AG09319 (cell line): ENCODE measurements at regions not wholly inside any gene's neighbourhood (a gene's known extent, or its start where the extent isn't known, plus 50 kb on each side); places are given as distances from the start of the nearest gene placed in this dataset.
"Not testable (repeated sequence)": the region's sequence is repeated elsewhere in the genome, so short reads cannot be mapped to it uniquely, and the experiment has no call there.

Source experiments
- DNase-seq: peaks from one replicate; pipeline ENCODE4 v3.0.0-alpha.2; 2010; ENCODE audit warnings: low read depth; ENCODE audit errors: extremely low read depth
- TF ChIP-seq, protein P1 (sequence below): IDR thresholded peaks from 2 replicates; pipeline ENCODE4 v1.5.1; 2011; ENCODE audit warnings: low read depth, mild to moderate bottlenecking, inconsistent platforms, low read length, moderate library complexity

DNA sequence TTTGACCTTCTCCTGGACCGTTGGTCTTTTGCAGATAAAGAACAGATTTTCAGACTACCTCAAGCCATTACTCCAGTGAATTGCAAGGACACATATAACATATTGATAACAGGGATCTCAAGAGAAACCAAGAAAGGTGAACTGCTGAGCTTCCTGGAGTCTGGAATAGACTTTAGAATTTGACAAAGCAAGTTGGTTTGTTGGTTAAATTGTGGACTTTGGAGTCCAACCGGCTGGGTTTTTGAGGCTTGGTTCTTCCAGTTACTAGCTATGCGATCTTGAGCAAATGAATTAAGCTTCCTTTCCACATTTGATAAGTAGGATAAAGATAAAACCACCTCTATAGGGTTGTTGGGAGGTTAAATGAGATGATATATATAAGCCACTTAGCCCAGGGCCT lies 233.1 kb downstream of the SHQ1 start:
- TF ChIP-seq, protein P1, sequence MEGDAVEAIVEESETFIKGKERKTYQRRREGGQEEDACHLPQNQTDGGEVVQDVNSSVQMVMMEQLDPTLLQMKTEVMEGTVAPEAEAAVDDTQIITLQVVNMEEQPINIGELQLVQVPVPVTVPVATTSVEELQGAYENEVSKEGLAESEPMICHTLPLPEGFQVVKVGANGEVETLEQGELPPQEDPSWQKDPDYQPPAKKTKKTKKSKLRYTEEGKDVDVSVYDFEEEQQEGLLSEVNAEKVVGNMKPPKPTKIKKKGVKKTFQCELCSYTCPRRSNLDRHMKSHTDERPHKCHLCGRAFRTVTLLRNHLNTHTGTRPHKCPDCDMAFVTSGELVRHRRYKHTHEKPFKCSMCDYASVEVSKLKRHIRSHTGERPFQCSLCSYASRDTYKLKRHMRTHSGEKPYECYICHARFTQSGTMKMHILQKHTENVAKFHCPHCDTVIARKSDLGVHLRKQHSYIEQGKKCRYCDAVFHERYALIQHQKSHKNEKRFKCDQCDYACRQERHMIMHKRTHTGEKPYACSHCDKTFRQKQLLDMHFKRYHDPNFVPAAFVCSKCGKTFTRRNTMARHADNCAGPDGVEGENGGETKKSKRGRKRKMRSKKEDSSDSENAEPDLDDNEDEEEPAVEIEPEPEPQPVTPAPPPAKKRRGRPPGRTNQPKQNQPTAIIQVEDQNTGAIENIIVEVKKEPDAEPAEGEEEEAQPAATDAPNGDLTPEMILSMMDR: no peak
- no peak for DNase-seq

DNA sequence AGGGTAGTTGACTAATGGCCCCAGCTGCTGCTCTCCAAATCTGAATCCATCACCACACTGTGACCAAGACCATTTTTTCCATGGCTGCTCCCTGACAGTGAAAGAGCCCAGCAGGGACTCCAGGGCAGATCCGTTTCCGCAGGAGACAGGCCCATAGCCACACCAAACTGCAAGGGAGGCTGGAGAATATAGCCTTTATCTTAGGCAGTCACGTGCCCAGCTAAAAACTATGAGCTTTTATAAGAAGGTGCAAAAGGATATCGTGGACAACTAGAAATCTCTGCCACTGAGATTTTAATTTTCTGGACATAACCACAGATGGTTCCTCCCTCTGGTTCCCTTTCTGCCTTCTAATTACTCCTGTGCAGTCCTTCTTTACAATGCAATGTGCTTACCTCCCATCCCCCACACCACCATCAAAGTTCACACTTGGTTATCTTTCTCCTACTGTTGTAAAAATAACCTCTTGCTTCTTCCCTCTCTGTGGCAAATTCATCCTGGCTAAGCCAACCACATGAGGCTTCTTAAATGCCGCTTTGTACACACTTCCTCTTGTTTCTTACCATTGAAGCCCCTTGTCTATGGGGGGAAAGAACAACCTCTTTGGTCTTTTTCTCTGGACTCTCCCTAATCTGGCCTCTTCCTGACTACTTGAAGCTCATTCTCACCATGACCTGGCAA lies 233.7 kb downstream of the SHQ1 start:
- DNase-seq: no peak
- TF ChIP-seq, protein P1: no peak

DNA sequence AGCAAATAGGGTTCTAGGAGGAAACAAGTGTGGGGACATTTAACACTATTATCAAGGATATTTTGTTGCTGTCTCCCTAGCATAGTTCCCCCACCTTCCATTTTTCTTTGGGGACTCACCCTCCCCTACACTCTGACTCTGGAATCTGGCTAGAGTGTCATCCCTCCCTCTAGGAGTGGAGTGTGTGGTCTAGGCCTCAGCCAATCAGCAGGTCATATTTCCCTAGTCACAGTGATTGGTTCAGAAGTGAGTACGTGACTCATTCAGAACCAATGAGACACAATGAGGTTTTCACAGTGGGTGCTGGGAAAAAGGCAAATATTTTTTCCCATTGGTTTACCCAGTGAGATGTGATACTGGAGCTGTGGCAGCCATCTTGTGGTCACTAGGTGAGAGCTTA lies 234.4 kb downstream of the SHQ1 start:
- TF ChIP-seq, protein P1: no peak
- DNase-seq: no peak

DNA sequence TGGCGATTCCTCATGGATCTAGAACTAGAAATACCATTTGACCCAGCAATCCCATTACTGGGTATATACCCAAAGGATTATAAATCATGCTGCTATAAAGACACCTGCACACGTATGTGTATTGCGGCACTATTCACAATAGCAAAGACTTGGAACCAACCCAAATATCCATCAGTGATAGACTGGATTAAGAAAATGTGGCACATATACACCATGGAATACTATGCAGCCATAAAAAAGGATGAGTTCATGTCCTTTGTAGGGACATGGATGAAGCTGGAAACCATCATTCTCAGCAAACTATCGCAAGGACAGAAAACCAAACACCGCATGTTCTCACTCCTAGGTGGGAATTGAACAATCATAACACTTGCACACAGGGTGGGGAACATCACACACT lies 239.1 kb downstream of the SHQ1 start:
- DNase-seq: not testable (repeated sequence)

DNA sequence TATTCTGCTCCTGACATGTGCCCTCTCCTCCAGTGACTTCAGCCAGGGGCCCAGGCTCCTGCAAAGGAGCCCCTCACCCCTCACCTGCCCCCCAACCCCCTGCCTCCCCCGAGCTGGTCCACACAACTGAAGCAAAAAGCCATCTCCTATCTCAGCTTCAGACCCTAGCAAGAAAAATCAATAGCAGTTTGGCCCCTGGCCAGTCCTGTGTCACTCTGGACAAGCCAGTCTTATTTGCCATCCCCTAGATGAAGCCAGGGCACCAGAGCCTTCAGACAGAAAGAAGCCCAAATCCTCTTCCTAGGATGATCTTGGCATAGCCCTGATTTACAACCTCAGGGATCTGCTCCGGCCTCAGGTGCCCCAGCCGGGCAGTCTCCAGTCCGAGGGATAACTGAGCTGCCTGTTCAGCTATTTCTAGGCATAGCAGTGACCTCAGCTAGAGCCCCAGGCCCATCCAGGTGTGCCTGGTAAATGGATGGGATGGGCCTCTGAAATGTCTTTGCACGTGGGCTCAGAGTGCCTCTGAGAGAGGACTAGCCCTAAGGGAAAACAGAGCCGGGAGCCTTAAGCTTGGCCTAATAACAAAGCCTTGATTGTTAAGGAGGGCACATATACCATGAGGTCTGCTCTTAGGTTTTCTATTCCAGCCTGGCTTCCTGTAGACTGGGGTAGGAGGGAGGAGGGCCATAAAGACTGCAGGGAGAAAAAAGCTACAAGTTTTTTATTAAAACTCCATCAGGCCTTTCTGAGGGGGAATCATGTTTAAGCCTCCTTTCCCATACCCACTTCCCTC lies 242.0 kb downstream of the SHQ1 start:
- no peak for DNase-seq
- TF ChIP-seq, protein P1: no peak

DNA sequence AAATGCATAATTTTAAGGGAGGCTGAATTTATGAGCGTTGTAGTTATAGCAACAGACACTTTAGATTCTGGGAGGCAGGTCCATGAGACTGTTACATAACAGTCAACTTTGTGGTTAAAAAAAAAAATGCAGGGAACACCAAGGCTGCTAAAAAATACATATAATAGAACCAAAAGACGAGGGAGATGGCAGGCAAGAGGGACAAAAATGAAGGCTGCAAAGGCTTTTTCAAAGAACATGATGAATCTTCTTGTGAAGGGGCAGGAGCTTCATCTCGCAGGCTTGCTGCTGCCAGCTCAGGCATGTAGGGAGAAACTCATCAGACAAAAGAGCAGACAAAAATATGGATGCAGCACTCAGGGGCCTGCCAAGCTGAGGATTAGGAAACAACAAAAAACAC lies 243.9 kb downstream of the SHQ1 start:
- TF ChIP-seq, protein P1: no peak
- no peak for DNase-seq

DNA sequence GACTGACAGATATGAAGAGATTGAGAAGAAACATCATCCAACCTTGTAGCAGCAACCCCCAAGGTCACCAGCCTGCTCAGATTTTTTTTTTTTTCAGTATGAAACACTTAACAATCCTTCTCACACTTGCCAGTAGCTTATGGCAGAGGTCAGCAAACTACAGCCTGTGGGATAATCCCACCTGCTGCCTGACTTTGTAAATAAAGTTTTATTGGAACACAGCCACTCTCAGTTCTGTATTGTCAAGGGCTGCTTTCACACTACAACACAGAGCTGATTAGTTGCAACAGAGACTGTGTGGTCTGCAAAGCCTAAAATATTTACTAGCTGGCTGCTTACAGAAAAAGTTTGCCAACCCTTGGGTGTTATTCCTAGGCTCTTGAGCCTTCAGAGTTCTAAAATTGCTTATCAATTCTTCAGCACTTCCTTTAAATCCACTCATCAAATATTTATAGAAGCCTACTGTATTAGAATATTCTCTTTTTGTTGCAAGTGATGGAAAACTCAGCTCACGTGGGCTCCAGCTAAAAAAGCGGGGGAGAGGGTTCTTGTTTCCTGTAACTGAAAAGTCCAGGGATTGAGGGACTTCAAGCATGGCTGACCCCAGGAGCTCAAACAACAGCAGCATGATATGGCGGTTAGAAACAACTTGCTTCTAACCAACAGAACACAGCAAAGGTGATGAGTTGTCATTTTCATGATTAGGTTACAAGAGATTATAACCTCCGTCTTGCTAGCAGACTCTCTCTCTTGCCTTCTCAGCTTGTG lies 246.1 kb downstream of the SHQ1 start:
- TF ChIP-seq, protein P1: no peak
- DNase-seq: no peak
